ENCODE measurements at regions not wholly inside any gene's neighbourhood (a gene's known extent, or its start where the extent isn't known, plus 50 kb on each side); places are given as distances from the start of the nearest gene placed in this dataset.

DNA sequence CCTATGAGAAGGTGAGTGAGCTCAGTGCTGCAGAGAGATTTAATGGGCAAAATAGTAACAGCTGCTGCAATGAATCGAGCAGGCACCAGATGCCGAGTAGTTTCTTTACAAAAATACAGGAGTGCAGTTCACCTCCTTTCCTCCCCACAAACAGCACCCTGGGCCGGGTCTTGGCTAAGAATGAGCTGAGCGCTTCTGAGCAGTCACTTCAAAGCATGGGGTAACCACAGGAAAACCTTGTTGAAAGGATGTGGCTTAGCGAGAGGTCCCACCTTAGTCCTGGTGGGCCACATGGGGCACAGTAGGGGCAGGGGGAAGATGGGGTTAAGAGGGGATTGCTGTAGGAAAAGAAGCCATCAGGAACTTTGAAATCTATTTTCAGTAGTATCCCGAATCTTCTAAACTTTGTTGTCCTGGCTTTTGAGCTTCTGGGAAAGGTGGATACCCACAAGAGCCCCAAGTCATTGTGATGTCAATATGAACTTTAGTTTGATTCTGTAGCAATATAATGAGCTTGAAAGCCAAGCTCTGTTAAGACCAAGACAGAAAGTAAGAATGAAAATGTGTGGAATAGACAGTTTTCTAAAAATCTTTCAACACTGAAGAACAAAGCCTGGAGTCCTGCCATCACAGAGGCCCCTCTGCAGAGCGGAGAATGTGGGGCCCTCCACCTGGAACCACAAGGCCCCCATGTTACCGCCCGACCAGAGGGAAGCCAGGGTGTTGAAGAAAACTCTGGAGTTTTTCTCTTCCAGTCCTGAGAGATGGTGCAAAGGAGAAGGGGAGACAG, 101.0 kb upstream of the ZNF236 start:
- Histone ChIP-seq H2AFZ (no peak overlapping the region), H3K79me2 (no peaks in the 10 kb centered on the region), H3K9ac (no peak overlapping the region), H3K36me3 (ENCODE audit: control insufficient read depth, insufficient read depth, low read length) (no peaks in the 10 kb centered on the region), H3K4me2 (ENCODE audit: low read length) (no peak overlapping the region), H3K4me1 (no peaks in the 10 kb centered on the region), H3K4me3 (ENCODE audit: low read depth, low read length) (no peak overlapping the region), H3K27me3 (ENCODE audit: control insufficient read depth, insufficient read depth, low read length) (no peaks in the 10 kb centered on the region), H3K9me3 (ENCODE audit: control insufficient read depth, low read length) (no peaks in the 10 kb centered on the region), H3K27ac (no peak overlapping the region)
- TF ChIP-seq, protein P1, sequence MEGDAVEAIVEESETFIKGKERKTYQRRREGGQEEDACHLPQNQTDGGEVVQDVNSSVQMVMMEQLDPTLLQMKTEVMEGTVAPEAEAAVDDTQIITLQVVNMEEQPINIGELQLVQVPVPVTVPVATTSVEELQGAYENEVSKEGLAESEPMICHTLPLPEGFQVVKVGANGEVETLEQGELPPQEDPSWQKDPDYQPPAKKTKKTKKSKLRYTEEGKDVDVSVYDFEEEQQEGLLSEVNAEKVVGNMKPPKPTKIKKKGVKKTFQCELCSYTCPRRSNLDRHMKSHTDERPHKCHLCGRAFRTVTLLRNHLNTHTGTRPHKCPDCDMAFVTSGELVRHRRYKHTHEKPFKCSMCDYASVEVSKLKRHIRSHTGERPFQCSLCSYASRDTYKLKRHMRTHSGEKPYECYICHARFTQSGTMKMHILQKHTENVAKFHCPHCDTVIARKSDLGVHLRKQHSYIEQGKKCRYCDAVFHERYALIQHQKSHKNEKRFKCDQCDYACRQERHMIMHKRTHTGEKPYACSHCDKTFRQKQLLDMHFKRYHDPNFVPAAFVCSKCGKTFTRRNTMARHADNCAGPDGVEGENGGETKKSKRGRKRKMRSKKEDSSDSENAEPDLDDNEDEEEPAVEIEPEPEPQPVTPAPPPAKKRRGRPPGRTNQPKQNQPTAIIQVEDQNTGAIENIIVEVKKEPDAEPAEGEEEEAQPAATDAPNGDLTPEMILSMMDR (IDR thresholded peaks at IDR 0.05) = no peak

DNA sequence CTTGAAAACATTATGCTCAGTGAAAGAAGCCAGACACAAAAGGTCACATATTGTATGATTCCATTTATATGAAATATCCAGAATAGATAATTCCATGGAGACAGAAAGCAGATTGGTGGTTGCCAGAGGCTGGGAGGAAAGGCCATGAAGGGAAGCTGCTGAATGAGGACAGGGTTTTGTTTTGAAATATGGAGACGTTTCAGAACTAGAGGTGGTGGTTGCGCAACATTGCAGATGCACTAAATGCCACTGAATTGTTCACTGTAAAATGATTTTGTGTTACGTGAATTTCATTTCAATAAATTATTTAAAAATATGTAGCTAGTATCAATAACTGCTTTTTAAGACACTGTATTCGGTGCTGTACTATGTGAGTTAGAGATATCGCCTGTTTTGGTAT, 101.7 kb upstream of the ZNF236 start:
- Histone ChIP-seq H3K9ac (no peak overlapping the region), H3K27me3 (ENCODE audit: control insufficient read depth, insufficient read depth, low read length) (no peaks in the 10 kb centered on the region), H2AFZ (no peak overlapping the region), H3K27ac (no peak overlapping the region), H3K4me2 (ENCODE audit: low read length) (no peak overlapping the region), H3K4me3 (ENCODE audit: low read depth, low read length) (no peak overlapping the region), H3K9me3 (ENCODE audit: control insufficient read depth, low read length) (no peaks in the 10 kb centered on the region), H3K79me2 (no peaks in the 10 kb centered on the region), H3K36me3 (ENCODE audit: control insufficient read depth, insufficient read depth, low read length) (no peaks in the 10 kb centered on the region), H3K4me1 (no peaks in the 10 kb centered on the region)
- TF ChIP-seq, protein P1 (IDR thresholded peaks at IDR 0.05) = no peak

DNA sequence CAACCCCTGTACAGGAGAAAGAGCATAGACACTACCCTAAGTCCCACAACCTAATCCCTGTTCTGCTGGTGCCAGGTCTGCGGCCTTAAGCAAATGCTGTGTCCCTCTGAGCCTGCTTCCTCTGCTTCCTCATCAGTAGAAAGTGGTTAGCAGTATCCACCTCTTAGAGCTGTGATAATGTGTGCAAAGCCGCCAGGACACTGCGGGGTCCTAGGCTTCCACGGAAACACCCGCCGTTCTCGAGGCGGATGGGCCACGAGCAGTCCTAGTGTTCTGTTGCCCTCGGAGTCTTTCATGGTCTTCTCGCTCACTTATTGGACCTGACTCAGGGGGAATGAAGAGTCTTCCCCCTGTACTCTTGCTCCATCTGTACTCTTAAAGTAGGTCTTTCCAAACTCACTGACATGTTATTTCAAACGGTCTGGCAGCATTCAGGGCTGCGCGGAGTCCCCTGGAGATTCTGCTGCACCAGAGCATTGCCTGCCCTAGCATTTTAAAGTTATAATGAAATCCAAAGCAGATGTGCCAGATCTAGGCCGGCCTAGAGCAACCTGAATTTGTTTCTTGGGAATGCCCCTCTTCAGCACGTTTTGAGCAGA, 107.2 kb upstream of the ZNF236 start:
- no peaks in the 10 kb centered on the region for H3K27me3 ChIP-seq (ENCODE audit: control insufficient read depth, insufficient read depth, low read length)
- TF ChIP-seq, protein P1 (IDR thresholded peaks at IDR 0.05) = no peak
- no peaks in the 10 kb centered on the region for H3K9me3 ChIP-seq (ENCODE audit: control insufficient read depth, low read length)
- H3K79me2 ChIP-seq = no peaks in the 10 kb centered on the region
- H3K27ac ChIP-seq = no peak overlapping the region
- no peaks in the 10 kb centered on the region for H3K4me1 ChIP-seq
- H2AFZ ChIP-seq = no peak overlapping the region
- H3K36me3 ChIP-seq (ENCODE audit: control insufficient read depth, insufficient read depth, low read length) = no peaks in the 10 kb centered on the region
- H3K9ac ChIP-seq = no peak overlapping the region
- no peak overlapping the region for H3K4me2 ChIP-seq (ENCODE audit: low read length)
- H3K4me3 ChIP-seq (ENCODE audit: low read depth, low read length) = no peak overlapping the region

DNA sequence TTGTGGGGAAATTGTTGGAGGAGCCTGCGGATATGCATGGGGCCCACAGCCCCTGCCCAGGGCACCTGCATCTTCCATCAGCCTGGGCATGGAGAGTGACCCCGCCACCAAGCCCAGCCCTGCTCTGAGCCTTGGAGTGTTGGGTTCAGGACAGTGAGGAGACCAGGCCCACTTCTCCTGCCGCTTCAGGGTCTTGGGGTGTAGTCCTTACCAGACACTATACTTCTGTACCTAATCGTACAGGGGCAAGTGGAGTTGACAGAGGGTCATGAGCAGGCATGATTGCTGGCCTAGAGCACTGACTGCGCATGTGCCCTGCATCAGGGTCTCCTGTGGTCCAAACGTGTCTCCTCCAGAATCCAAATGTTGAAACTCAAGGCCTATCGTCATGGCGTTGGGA, 108.9 kb upstream of the ZNF236 start:
- TF ChIP-seq, protein P1 (IDR thresholded peaks at IDR 0.05) = no peak
- H3K36me3 ChIP-seq (ENCODE audit: control insufficient read depth, insufficient read depth, low read length) = no peaks in the 10 kb centered on the region
- no peak overlapping the region for H3K4me2 ChIP-seq (ENCODE audit: low read length)
- H3K9me3 ChIP-seq (ENCODE audit: control insufficient read depth, low read length) = no peaks in the 10 kb centered on the region
- no peak overlapping the region for H3K9ac ChIP-seq
- H3K4me1 ChIP-seq = no peaks in the 10 kb centered on the region
- no peaks in the 10 kb centered on the region for H3K27me3 ChIP-seq (ENCODE audit: control insufficient read depth, insufficient read depth, low read length)
- no peak overlapping the region for H3K4me3 ChIP-seq (ENCODE audit: low read depth, low read length)
- H3K27ac ChIP-seq = no peak overlapping the region
- H3K79me2 ChIP-seq = no peaks in the 10 kb centered on the region
- H2AFZ ChIP-seq = no peak overlapping the region
